HL-60 (cell line): ENCODE measurements at regions not wholly inside any gene's neighbourhood (a gene's known extent, or its start where the extent isn't known, plus 50 kb on each side); places are given as distances from the start of the nearest gene placed in this dataset.

Experiments used
- DNase-seq, 2 experiments: peaks; one replicate each; pipeline ENCODE4 v3.0.0-alpha.2; 2010 to 2020; ENCODE audit warnings: low read depth in 1 of 2, low spot score in 1 of 2
- H3K27ac ChIP-seq: fragments of 250-450 bp; sonication (Bioruptor Pico); replicated peaks from 2 replicates; pipeline ENCODE4 v1.5.1; 2020; ENCODE audit warnings: mild to moderate bottlenecking, moderate library complexity
- H3K27me3 ChIP-seq: fragments of 250-450 bp; sonication (Bioruptor Pico); 2 replicates; pipeline ENCODE4 v1.5.1; 2021; ENCODE audit warnings: mild to moderate bottlenecking, moderate library complexity; ENCODE audit not compliant: insufficient read depth, poor library complexity, severe bottlenecking
- H3K4me3 ChIP-seq: replicated peaks from 2 replicates; pipeline ENCODE4 v1.5.1; 2011; ENCODE audit warnings: mild to moderate bottlenecking, control low read depth, low read length; ENCODE audit not compliant: insufficient read depth
- CTCF ChIP-seq: IDR thresholded peaks from one replicate; pipeline ENCODE4 v1.5.1; 2011; ENCODE audit warnings: low read length, control low read depth, inconsistent platforms; ENCODE audit not compliant: insufficient read depth
- GABPA ChIP-seq: IDR thresholded peaks from 2 replicates; pipeline ENCODE4 v1.6.1; 2012; ENCODE audit warnings: low read depth
- POLR2AphosphoS5 ChIP-seq: IDR thresholded peaks from 2 replicates; pipeline ENCODE4 v1.6.1; 2012; ENCODE audit warnings: low read depth
- REST ChIP-seq: IDR thresholded peaks from 2 replicates; pipeline ENCODE4 v1.6.1; 2012; ENCODE audit warnings: low read depth; ENCODE audit not compliant: insufficient replicate concordance
- SPI1 ChIP-seq: IDR thresholded peaks from 2 replicates; pipeline ENCODE4 v1.6.1; 2012; ENCODE audit warnings: low read depth, mild to moderate bottlenecking, borderline replicate concordance

- Histone ChIP-seq H3K4me3 (no peak overlapping the region), H3K27ac (no peak overlapping the region), H3K27me3 (no peaks in the 10 kb centered on the region)
- TF ChIP-seq REST = no peak
- TF ChIP-seq POLR2AphosphoS5 = no peak
- TF ChIP-seq GABPA = no peak
- TF ChIP-seq SPI1 = no peak
- TF ChIP-seq CTCF = no peak
- no peak for DNase-seq
Observed at GRCh38 chr18:71837547-71837946, 706.6 kb downstream of the CBLN2 start.

- Histone ChIP-seq H3K27ac (no peak overlapping the region), H3K4me3 (no peak overlapping the region), H3K27me3 (no peaks in the 10 kb centered on the region)
- DNase-seq = no peak
- TF ChIP-seq CTCF (no peak), POLR2AphosphoS5 (no peak)
Observed at GRCh38 chr18:71832946-71833617, 711.1 kb downstream of the CBLN2 start.

- Histone ChIP-seq H3K27me3 (no peaks in the 10 kb centered on the region), H3K4me3 (no peak overlapping the region), H3K27ac (no peak overlapping the region)
- TF ChIP-seq SPI1 = no peak
- no peak for DNase-seq
Observed at GRCh38 chr18:71831039-71831438, 713.1 kb downstream of the CBLN2 start.

- H3K27me3 ChIP-seq = no peaks in the 10 kb centered on the region
- TF ChIP-seq SPI1 = no peak
- no peak for TF ChIP-seq GABPA
- no peak for TF ChIP-seq POLR2AphosphoS5
- TF ChIP-seq CTCF = no peak
- TF ChIP-seq REST = no peak
- DNase-seq = no peak
- H3K4me3 ChIP-seq = no peak overlapping the region
- H3K27ac ChIP-seq = no peak overlapping the region
Observed at GRCh38 chr18:71827301-71827700, 716.8 kb downstream of the CBLN2 start.
